SK-N-SH (cell line): ENCODE measurements at regions not wholly inside any gene's neighbourhood (a gene's known extent, or its start where the extent isn't known, plus 50 kb on each side); places are given as distances from the start of the nearest gene placed in this dataset.

Experiments
- EP300 ChIP-seq, 2 experiments: IDR thresholded peaks; 2 replicates each; pipeline versions ENCODE4 v1.4.0 to v1.6.1; 2012; ENCODE audit warnings: borderline replicate concordance in 1 of 2, low read depth in 1 of 2, low read length in 1 of 2
- EZH2phosphoT487 ChIP-seq: fragments of 200-600 bp; sonication (generic); IDR thresholded peaks from 2 replicates; pipeline ENCODE4 v1.6.1; 2017; ENCODE audit warnings: low read depth, mixed run types, mild to moderate bottlenecking, antibody characterized with exemption, moderate library complexity, borderline replicate concordance
- FOXM1 ChIP-seq: IDR thresholded peaks from 2 replicates; pipeline ENCODE4 v1.4.0; 2012; ENCODE audit warnings: low read depth, mild to moderate bottlenecking
- GABPA ChIP-seq: IDR thresholded peaks from 2 replicates; pipeline ENCODE4 v1.4.0; 2012; ENCODE audit warnings: low read depth, mild to moderate bottlenecking
- POLR2AphosphoS5 ChIP-seq: IDR thresholded peaks from 2 replicates; pipeline ENCODE4 v1.6.1; 2012; ENCODE audit warnings: low read depth, low read length
- RAD21 ChIP-seq: IDR thresholded peaks from 2 replicates; pipeline ENCODE4 v1.6.1; 2012; ENCODE audit warnings: mild to moderate bottlenecking, low read length
- RCOR1 ChIP-seq: fragments of 150-350 bp; IDR thresholded peaks from 2 replicates; pipeline ENCODE4 v1.6.1; 2017; ENCODE audit warnings: antibody characterized with exemption, low read length
- RFX5 ChIP-seq: IDR thresholded peaks from 2 replicates; pipeline ENCODE4 v1.6.1; 2012; ENCODE audit warnings: mild to moderate bottlenecking, improper control_type of control experiment, low read length
- TCF12 ChIP-seq: IDR thresholded peaks from 2 replicates; pipeline ENCODE4 v1.4.0; 2012
- TF ChIP-seq, protein P1 (sequence below): IDR thresholded peaks from 2 replicates; pipeline ENCODE4 v1.4.0; 2012; ENCODE audit warnings: low read depth
- TF ChIP-seq, protein P2 (sequence below): fragments of 200-600 bp; sonication (generic); IDR thresholded peaks from 2 replicates; pipeline ENCODE4 v1.6.1; 2017; ENCODE audit warnings: antibody characterized with exemption, mild to moderate bottlenecking, moderate library complexity
- TF ChIP-seq, protein P3 (sequence below): IDR thresholded peaks from 2 replicates; pipeline ENCODE4 v1.6.1; 2012; ENCODE audit warnings: mild to moderate bottlenecking, low read depth, low read length, moderate library complexity

DNA sequence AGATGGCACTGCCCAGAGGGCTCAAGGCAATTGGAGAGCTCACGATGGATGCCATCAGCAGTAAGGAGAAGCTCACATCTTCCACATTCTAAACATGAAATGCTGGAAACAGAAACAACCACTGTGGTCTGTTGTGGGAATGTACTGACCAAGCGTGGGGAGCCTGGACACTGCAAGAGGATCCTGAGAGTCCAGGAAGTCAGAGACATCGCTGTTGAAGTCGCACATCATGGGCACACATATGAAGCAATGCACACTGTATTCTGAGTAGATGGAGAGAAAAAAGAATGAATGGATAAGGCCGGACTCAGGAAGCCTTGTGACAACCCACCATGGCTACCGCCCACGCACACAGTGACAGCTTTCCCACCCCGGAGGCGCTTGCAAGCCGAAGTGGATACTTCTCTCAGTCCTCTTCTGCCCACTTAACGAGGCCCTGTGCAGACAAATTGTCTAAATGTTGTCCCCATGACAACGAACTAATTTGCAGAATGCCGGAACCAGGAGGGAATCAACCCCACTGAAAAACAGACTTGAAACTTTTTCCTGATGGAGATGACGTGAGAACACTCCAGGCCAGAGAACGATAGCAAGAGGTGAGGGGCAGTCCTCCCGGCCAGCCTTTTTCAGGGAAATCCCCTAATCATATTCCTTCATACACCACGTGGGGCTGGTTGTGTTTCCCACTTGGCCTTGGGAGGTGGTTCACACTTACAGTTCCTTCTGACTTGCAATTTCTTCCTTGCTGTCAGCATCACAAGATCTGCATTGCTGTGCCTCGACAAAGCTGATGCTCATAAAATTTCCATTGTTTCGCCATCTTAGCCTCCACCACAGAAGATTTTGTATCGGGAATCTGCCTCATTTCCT is 109.6 kb upstream of the SERP2 start:
- TF ChIP-seq RCOR1 (no peak), EZH2phosphoT487 (no peak), RFX5 (no peak), GABPA (no peak), RAD21 (no peak), EP300 (IDR thresholded peaks at IDR 0.05; ENCODE audit: borderline replicate concordance in 1 of 2, low read depth in 1 of 2, low read length in 1 of 2) (no peak), FOXM1 (no peak), TCF12 (no peak), POLR2AphosphoS5 (no peak)
- TF ChIP-seq, protein P1, sequence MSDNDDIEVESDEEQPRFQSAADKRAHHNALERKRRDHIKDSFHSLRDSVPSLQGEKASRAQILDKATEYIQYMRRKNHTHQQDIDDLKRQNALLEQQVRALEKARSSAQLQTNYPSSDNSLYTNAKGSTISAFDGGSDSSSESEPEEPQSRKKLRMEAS = no peak
- TF ChIP-seq, protein P2, sequence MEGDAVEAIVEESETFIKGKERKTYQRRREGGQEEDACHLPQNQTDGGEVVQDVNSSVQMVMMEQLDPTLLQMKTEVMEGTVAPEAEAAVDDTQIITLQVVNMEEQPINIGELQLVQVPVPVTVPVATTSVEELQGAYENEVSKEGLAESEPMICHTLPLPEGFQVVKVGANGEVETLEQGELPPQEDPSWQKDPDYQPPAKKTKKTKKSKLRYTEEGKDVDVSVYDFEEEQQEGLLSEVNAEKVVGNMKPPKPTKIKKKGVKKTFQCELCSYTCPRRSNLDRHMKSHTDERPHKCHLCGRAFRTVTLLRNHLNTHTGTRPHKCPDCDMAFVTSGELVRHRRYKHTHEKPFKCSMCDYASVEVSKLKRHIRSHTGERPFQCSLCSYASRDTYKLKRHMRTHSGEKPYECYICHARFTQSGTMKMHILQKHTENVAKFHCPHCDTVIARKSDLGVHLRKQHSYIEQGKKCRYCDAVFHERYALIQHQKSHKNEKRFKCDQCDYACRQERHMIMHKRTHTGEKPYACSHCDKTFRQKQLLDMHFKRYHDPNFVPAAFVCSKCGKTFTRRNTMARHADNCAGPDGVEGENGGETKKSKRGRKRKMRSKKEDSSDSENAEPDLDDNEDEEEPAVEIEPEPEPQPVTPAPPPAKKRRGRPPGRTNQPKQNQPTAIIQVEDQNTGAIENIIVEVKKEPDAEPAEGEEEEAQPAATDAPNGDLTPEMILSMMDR = no peak
- TF ChIP-seq, protein P3, sequence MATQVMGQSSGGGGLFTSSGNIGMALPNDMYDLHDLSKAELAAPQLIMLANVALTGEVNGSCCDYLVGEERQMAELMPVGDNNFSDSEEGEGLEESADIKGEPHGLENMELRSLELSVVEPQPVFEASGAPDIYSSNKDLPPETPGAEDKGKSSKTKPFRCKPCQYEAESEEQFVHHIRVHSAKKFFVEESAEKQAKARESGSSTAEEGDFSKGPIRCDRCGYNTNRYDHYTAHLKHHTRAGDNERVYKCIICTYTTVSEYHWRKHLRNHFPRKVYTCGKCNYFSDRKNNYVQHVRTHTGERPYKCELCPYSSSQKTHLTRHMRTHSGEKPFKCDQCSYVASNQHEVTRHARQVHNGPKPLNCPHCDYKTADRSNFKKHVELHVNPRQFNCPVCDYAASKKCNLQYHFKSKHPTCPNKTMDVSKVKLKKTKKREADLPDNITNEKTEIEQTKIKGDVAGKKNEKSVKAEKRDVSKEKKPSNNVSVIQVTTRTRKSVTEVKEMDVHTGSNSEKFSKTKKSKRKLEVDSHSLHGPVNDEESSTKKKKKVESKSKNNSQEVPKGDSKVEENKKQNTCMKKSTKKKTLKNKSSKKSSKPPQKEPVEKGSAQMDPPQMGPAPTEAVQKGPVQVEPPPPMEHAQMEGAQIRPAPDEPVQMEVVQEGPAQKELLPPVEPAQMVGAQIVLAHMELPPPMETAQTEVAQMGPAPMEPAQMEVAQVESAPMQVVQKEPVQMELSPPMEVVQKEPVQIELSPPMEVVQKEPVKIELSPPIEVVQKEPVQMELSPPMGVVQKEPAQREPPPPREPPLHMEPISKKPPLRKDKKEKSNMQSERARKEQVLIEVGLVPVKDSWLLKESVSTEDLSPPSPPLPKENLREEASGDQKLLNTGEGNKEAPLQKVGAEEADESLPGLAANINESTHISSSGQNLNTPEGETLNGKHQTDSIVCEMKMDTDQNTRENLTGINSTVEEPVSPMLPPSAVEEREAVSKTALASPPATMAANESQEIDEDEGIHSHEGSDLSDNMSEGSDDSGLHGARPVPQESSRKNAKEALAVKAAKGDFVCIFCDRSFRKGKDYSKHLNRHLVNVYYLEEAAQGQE = no peak
